ENCODE measurements at regions not wholly inside any gene's neighbourhood (a gene's known extent, or its start where the extent isn't known, plus 50 kb on each side); places are given as distances from the start of the nearest gene placed in this dataset.

DNA sequence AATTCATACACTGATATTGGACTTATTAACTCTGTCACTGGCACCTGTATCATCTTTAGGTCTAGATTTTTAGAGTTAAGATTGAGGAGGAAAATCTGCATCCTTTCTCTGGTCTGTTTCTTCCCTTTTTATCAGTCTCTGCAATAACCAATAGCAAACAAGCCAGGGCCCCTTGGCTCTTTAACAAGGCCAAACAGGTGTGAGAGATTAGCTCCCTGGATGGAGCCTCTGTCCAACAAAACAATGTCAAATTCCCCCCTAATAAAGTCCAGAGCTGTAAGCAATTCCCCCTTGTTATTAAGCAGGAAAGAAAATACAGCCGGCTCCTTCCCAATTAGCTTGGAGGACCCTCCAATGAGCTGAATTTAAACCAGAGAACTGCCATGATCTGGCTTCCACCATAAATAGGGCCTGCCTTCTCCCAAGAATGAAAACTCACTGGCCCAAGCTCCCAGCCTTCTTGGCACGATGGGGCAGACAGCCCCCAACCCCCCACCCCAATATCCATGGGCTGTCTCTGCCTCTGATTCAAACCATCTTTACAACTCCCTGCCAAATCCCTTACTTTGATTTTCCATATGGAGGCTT is 56.1 kb upstream of the SOX9 start:
- TF ChIP-seq, protein P1, sequence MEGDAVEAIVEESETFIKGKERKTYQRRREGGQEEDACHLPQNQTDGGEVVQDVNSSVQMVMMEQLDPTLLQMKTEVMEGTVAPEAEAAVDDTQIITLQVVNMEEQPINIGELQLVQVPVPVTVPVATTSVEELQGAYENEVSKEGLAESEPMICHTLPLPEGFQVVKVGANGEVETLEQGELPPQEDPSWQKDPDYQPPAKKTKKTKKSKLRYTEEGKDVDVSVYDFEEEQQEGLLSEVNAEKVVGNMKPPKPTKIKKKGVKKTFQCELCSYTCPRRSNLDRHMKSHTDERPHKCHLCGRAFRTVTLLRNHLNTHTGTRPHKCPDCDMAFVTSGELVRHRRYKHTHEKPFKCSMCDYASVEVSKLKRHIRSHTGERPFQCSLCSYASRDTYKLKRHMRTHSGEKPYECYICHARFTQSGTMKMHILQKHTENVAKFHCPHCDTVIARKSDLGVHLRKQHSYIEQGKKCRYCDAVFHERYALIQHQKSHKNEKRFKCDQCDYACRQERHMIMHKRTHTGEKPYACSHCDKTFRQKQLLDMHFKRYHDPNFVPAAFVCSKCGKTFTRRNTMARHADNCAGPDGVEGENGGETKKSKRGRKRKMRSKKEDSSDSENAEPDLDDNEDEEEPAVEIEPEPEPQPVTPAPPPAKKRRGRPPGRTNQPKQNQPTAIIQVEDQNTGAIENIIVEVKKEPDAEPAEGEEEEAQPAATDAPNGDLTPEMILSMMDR (IDR thresholded peaks at IDR 0.05) = no peak
- no peak for TF ChIP-seq EZH2 (IDR thresholded peaks at IDR 0.05; ENCODE audit: borderline replicate concordance, insufficient read depth, low read depth, low read length, poor library complexity, severe bottlenecking)

All from B cell (primary cell).